Activated CD8-positive, alpha-beta memory T cell treated with anti-CD3 and anti-CD28 coated beads, Interleukin-2, amount 10 ng/mL, durations not matched to agents 7 days and 5 days (primary cell): ENCODE measurements at regions not wholly inside any gene's neighbourhood (a gene's known extent, or its start where the extent isn't known, plus 50 kb on each side); places are given as distances from the start of the nearest gene placed in this dataset.
"Not testable (repeated sequence)": the region's sequence is repeated elsewhere in the genome, so short reads cannot be mapped to it uniquely, and the experiment has no call there.

Source experiments
- ATAC-seq: fragments of 150-1000 bp; cut with Tn5 transposase; one replicate; pipeline ENCODE4 v1.10.0; 2021; ENCODE audit warnings: moderate library complexity
- CTCF ChIA-PET: fragments of 350-600 bp; sonication (Branson Sonifier 250); formaldehyde crosslinking; loops from one replicate; lab custom pipeline; 2021; ENCODE audit warnings: antibody characterized with exemption; lab: Charles Lee
- DNase-seq: peaks from one replicate; pipeline ENCODE4 v3.0.0-alpha.2; 2020
- H3K27ac Mint-ChIP-seq: one replicate; pipeline ENCODE4 v1.8.0; 2021; ENCODE audit warnings: mild to moderate bottlenecking, mixed read lengths
- H3K27me3 Mint-ChIP-seq: one replicate; pipeline ENCODE4 v1.8.0; 2021; ENCODE audit warnings: mixed read lengths
- H3K36me3 Mint-ChIP-seq: one replicate; pipeline ENCODE4 v1.8.0; 2021; ENCODE audit warnings: mild to moderate bottlenecking, mixed read lengths
- H3K4me1 Mint-ChIP-seq: one replicate; pipeline ENCODE4 v1.8.0; 2021; ENCODE audit warnings: mixed read lengths
- H3K4me3 Mint-ChIP-seq: one replicate; pipeline ENCODE4 v1.8.0; 2021; ENCODE audit warnings: mild to moderate bottlenecking, moderate library complexity, mixed read lengths
- H3K9me3 Mint-ChIP-seq: one replicate; pipeline ENCODE4 v1.8.0; 2022; ENCODE audit warnings: low read depth, mixed read lengths

DNA sequence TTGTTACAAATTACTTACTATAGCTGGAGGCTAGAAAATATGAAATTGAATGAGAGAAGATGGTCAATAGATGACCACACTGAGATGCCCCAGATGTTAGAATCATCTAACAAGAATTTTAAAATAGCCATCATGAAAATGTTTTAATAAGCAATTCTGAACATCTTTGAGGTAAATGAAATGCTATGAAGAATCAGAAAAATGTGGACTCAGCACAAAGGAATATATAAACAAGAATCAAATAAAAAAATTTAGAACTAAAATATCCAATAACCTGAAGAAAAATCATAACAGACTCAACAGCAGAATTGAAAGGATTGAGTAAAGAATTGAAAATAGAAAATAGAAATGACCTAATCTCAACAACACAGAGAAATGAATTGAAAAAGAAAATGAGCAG lies 248.5 kb downstream of the PRDM9 start:
- H3K4me3 Mint-ChIP-seq, result no peak overlapping the region
- ATAC-seq, result no peak

DNA sequence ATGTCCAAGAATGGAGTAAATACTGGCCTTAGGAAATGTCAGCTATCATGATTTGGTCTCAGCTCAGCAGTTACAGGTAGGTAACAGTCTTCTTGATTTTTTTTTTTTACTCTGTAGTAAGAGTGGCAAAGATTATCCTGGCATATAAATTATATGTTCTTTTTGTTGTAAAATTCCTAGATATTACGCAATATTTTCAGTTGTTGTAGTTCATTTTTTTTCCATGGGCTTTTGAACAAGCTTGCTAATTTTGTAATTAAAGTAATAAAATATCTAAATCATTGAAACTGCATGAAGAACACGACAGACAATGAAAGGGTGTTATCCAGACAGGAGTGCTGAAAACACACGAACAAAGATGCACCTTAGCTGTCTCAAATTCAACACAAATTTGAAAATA lies 249.4 kb downstream of the PRDM9 start:
- Mint-ChIP-seq H3K27ac (no peak overlapping the region), H3K4me1 (no peaks in the 10 kb centered on the region), H3K27me3 (no peaks in the 10 kb centered on the region), H3K4me3 (no peak overlapping the region), H3K9me3 (peaks cover 10% of the 10 kb centered on the region), H3K36me3 (no peaks in the 10 kb centered on the region)
- CTCF ChIA-PET, result no interaction called here
- no peak for DNase-seq
- no peak for ATAC-seq

More for the DNA sequence above, 248.5 kb downstream of the PRDM9 start:
- Mint-ChIP-seq H3K27me3 (no peaks in the 10 kb centered on the region), H3K27ac (no peak overlapping the region), H3K9me3 (peaks cover 14% of the 10 kb centered on the region), H3K4me1 (no peaks in the 10 kb centered on the region), H3K36me3 (no peaks in the 10 kb centered on the region)
- DNase-seq, result no peak
- CTCF ChIA-PET, result no interaction called here

GRCh38 chr5:23763170-23763569 lies 255.8 kb downstream of the PRDM9 start:
- Mint-ChIP-seq H3K27ac (no peak overlapping the region), H3K36me3 (no peaks in the 10 kb centered on the region), H3K9me3 (peaks cover 12% of the 10 kb centered on the region), H3K4me3 (no peak overlapping the region), H3K4me1 (no peaks in the 10 kb centered on the region), H3K27me3 (no peaks in the 10 kb centered on the region)
- CTCF ChIA-PET, result no interaction called here
- no peak for ATAC-seq
- no peak for DNase-seq

GRCh38 chr5:23776684-23777083 lies 269.3 kb downstream of the PRDM9 start:
- ATAC-seq, result no peak
- H3K36me3 Mint-ChIP-seq, result no peaks in the 10 kb centered on the region
- H3K4me1 Mint-ChIP-seq, result no peaks in the 10 kb centered on the region
- H3K9me3 Mint-ChIP-seq, result peaks cover 14% of the 10 kb centered on the region
- CTCF ChIA-PET, result no interaction called here
- DNase-seq, result no peak
- no peak overlapping the region for H3K27ac Mint-ChIP-seq
- no peaks in the 10 kb centered on the region for H3K27me3 Mint-ChIP-seq
- no peak overlapping the region for H3K4me3 Mint-ChIP-seq

DNA sequence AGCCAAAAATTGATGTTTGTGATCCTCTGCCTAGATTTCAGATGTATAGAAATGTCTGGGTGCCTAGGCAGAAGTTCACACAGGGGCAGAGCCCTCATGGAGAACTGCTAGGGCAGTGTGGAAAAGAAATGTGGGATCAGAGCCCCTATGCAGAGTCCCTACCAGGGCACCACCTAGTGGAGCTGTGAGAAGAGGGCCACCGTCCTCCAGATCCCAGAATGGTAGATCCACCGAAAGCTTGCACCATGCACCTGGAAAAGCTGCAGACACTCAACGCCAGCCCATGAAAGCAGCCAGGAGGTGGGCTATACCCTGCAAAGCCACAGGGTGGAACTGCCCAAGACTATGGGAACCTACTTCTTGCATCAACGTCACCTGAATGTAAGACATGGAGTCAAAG lies 292.9 kb downstream of the PRDM9 start:
- ATAC-seq, H3K4me1 Mint-ChIP-seq, H3K27me3 Mint-ChIP-seq, CTCF ChIA-PET, H3K4me3 Mint-ChIP-seq, H3K36me3 Mint-ChIP-seq, DNase-seq, H3K27ac Mint-ChIP-seq: not testable (repeated sequence)
- peaks cover 13% of the 10 kb centered on the region for H3K9me3 Mint-ChIP-seq

DNA sequence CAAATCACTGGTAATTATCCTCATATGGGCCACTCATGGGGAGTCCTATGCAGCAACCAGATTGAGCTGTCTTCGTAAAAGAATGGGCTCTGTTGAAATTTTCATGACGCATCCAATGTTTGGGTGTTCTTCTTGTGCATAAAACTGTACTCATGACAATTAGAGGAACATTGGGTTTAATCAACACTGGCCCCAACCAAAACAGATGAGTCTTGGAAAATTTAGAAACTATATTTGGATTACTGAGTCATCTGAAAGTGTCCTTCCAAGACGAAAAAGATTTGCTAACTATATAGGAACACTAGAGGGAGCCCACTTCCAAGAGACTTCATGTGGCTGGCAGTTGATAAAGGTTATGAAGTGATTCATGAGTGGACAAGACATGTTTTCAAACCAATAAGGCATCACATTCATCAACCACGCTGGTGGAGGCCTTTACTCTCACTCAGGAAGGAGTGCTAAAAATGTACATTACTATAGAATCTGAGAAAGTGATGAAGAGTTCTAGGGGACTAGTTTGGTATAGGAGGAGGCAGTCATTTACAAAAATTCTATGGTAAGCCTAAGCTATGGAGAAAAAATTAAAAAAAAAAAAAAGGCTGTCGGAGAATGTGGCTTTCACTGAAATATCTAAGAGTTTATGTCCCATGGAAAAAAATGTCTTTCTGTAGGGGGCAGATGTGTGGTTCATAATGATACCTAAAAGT lies 313.5 kb downstream of the PRDM9 start:
- Mint-ChIP-seq H3K4me1 (no peaks in the 10 kb centered on the region), H3K36me3 (no peaks in the 10 kb centered on the region), H3K27me3 (no peaks in the 10 kb centered on the region), H3K9me3 (peaks cover 3% of the 10 kb centered on the region), H3K27ac (no peak overlapping the region), H3K4me3 (no peak overlapping the region)
- ATAC-seq (no peak), DNase-seq (no peak)
- CTCF ChIA-PET, result no interaction called here

GRCh38 chr5:23823521-23823920 lies 316.1 kb downstream of the PRDM9 start:
- no peaks in the 10 kb centered on the region for H3K36me3 Mint-ChIP-seq
- DNase-seq (no peak), ATAC-seq (no peak)
- no peak overlapping the region for H3K4me3 Mint-ChIP-seq
- H3K27me3 Mint-ChIP-seq, result no peaks in the 10 kb centered on the region
- CTCF ChIA-PET, result interaction anchor here (0.6 kb wide), 1 partner anchor 9 kb away, joined by 3 read pairs; no protein-coding TSS in a partner anchor
- no peaks in the 10 kb centered on the region for H3K4me1 Mint-ChIP-seq
- H3K27ac Mint-ChIP-seq, result no peak overlapping the region
- H3K9me3 Mint-ChIP-seq, result peaks cover 3% of the 10 kb centered on the region

DNA sequence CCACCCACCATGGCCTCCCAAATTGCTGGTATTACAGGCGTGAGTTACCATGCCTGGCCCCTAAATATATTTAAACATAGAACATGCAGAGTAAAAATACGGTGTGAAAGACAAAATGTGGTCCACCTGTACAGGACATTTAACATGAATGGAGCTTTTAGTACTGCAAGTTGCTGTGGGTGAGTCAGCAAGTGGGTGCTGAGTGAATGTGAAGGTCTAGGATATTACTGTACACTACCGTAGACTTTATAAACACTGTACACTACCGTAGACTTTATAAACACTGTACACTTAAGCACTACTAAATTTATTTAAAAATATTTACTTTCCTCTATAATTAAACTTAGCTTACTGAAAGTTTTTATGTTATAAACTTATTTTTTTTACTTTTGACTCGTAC lies 317.8 kb downstream of the PRDM9 start:
- H3K9me3 Mint-ChIP-seq, result peaks cover 3% of the 10 kb centered on the region
- no peak for DNase-seq
- no peaks in the 10 kb centered on the region for H3K4me1 Mint-ChIP-seq
- no peak overlapping the region for H3K4me3 Mint-ChIP-seq
- no peaks in the 10 kb centered on the region for H3K27me3 Mint-ChIP-seq
- ATAC-seq, result no peak
- CTCF ChIA-PET, result interaction anchor here (1.3 kb wide), 1 partner anchor 12 kb away, joined by 3 read pairs; no protein-coding TSS in a partner anchor
- no peak overlapping the region for H3K27ac Mint-ChIP-seq
- no peaks in the 10 kb centered on the region for H3K36me3 Mint-ChIP-seq

DNA sequence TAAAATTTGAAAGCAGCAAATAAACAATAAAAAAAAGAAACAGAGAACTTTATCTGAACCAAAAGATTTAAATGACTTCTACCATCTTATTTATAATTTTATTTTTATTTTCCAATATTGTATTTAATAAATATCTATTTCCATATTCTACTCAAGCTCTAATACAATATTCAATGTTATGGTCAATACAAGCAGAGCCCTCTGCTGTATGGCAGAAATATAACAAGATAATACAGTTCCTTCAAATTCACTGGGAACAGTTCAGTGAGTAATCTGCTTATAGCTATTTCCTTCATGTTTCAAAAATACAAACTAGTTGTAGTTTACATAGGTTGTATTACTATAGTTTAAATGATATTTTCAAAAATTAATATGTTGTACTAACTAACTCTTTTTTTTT lies 332.7 kb downstream of the PRDM9 start:
- Mint-ChIP-seq H3K27me3 (no peaks in the 10 kb centered on the region), H3K36me3 (no peaks in the 10 kb centered on the region), H3K27ac (no peak overlapping the region), H3K9me3 (peaks cover 9% of the 10 kb centered on the region), H3K4me3 (no peak overlapping the region), H3K4me1 (no peaks in the 10 kb centered on the region)
- ATAC-seq (no peak), DNase-seq (no peak)
- CTCF ChIA-PET, result no interaction called here

DNA sequence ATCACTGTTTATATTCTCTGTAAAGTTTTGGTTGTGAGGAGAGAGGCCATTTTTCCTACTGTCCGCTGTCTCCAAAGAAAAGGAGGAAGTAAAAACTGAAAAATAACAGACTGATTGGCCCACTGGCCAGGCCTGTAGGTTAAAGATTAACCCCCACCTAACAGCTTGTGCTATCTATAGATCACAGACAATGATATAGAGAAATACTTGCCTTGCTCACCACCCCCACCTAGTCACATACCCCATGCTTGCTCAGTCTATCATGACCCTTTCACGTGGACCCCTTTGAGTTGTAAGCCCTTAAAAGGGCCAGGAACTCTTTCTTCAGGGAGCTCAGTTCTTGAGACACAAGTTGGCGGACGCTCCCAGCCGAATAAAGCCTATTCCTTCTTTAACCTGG lies 357.4 kb downstream of the PRDM9 start:
- Mint-ChIP-seq H3K36me3 (no peaks in the 10 kb centered on the region), H3K9me3 (peaks cover 4% of the 10 kb centered on the region), H3K27ac (no peak overlapping the region), H3K27me3 (no peaks in the 10 kb centered on the region), H3K4me3 (no peak overlapping the region), H3K4me1 (no peaks in the 10 kb centered on the region)
- DNase-seq, result no peak
- no peak for ATAC-seq
- CTCF ChIA-PET, result no interaction called here

- DNase-seq (no peak), ATAC-seq (no peak)
- H3K9me3 Mint-ChIP-seq, result peaks cover 7% of the 10 kb centered on the region
- H3K4me1 Mint-ChIP-seq, result no peaks in the 10 kb centered on the region
- no peak overlapping the region for H3K27ac Mint-ChIP-seq
- no peaks in the 10 kb centered on the region for H3K36me3 Mint-ChIP-seq
- no peaks in the 10 kb centered on the region for H3K27me3 Mint-ChIP-seq
- CTCF ChIA-PET, result no interaction called here
- no peak overlapping the region for H3K4me3 Mint-ChIP-seq
These were observed 370.4 kb downstream of the PRDM9 start for GRCh38 chr5:23877847-23878246.

GRCh38 chr5:23884405-23885031 lies 377.1 kb downstream of the PRDM9 start:
- CTCF ChIA-PET, result no interaction called here
- Mint-ChIP-seq H3K9me3 (peaks cover 7% of the 10 kb centered on the region), H3K36me3 (no peaks in the 10 kb centered on the region), H3K4me1 (no peaks in the 10 kb centered on the region), H3K27ac (no peak overlapping the region), H3K27me3 (no peaks in the 10 kb centered on the region), H3K4me3 (no peak overlapping the region)
- no peak for DNase-seq
- ATAC-seq, result no peak

- CTCF ChIA-PET, result no interaction called here
- Mint-ChIP-seq H3K9me3 (peaks cover 6% of the 10 kb centered on the region), H3K27ac (no peak overlapping the region), H3K4me1 (no peaks in the 10 kb centered on the region), H3K4me3 (no peak overlapping the region), H3K27me3 (no peaks in the 10 kb centered on the region), H3K36me3 (no peaks in the 10 kb centered on the region)
- DNase-seq, result no peak
- ATAC-seq, result no peak
These were observed 386.2 kb downstream of the PRDM9 start for GRCh38 chr5:23893561-23893960.

DNA sequence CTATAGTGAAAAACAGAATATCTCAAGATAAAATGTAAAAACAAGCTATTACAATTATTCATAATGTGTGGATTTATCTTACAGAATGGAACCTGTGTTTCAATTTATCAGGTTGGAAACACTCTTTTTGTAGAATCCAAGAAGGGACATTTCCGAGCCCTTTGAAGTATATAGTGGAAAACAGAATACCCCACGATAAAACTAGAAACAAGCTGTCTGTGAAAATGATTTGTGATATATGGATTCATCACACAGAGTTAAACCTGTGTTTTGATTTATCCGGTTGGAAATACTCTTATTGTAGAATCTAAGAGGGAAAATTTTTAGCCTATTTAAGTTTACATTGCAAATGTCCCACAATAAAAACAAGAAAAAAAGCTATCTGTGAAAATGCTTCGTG lies 388.2 kb downstream of the PRDM9 start:
- peaks cover 6% of the 10 kb centered on the region for H3K9me3 Mint-ChIP-seq
- H3K36me3 Mint-ChIP-seq, result no peaks in the 10 kb centered on the region
- no peak overlapping the region for H3K4me3 Mint-ChIP-seq
- CTCF ChIA-PET, result no interaction called here
- ATAC-seq (no peak), DNase-seq (no peak)
- no peaks in the 10 kb centered on the region for H3K27me3 Mint-ChIP-seq
- H3K27ac Mint-ChIP-seq, result no peak overlapping the region
- H3K4me1 Mint-ChIP-seq, result no peaks in the 10 kb centered on the region
